G401 (cell line): ENCODE measurements at regions not wholly inside any gene's neighbourhood (a gene's known extent, or its start where the extent isn't known, plus 50 kb on each side); places are given as distances from the start of the nearest gene placed in this dataset.
"Not testable (repeated sequence)": the region's sequence is repeated elsewhere in the genome, so short reads cannot be mapped to it uniquely, and the experiment has no call there.

Source experiments
- DNase-seq: peaks from one replicate; pipeline ENCODE4 v3.0.0-alpha.2; 2015; ENCODE audit warnings: low spot score
- in situ Hi-C: cut with HindIII; loops from 2 replicates; pipeline ENCODE4 v1.10.0; 2016; ENCODE audit warnings: low sequenced_read_pairs, mixed read lengths

GRCh38 chr4:106551724-106552123 is 183.1 kb upstream of the GIMD1 start:
- no peak for DNase-seq
- in situ Hi-C loops: no loop called here

GRCh38 chr4:106548446-106549044 is 180.0 kb upstream of the GIMD1 start:
- in situ Hi-C loops: no loop called here

GRCh38 chr4:106546370-106546769 is 177.8 kb upstream of the GIMD1 start:
- DNase-seq: no peak
- in situ Hi-C loops: no loop called here

More at GRCh38 chr4:106548446-106549044, 180.0 kb upstream of the GIMD1 start:
- DNase-seq: no peak

- in situ Hi-C loops, DNase-seq: not testable (repeated sequence)
Observed at GRCh38 chr4:106542609-106543008, 174.0 kb upstream of the GIMD1 start.

- in situ Hi-C loops: no loop called here
- no peak for DNase-seq
Observed at GRCh38 chr4:106541253-106541652, 172.7 kb upstream of the GIMD1 start.

GRCh38 chr4:106530821-106531220 is 162.2 kb upstream of the GIMD1 start:
- in situ Hi-C loops: no loop called here
- no peak for DNase-seq

GRCh38 chr4:106530024-106530361 is 161.4 kb upstream of the GIMD1 start:
- in situ Hi-C loops: no loop called here
- no peak for DNase-seq

- in situ Hi-C loops: no loop called here
- DNase-seq: no peak
Observed at GRCh38 chr4:106529348-106530023, 160.9 kb upstream of the GIMD1 start.

- in situ Hi-C loops: no loop called here
- DNase-seq: no peak
Observed at GRCh38 chr4:106527316-106527715, 158.7 kb upstream of the GIMD1 start.

GRCh38 chr4:106525425-106525824 is 156.8 kb upstream of the GIMD1 start:
- in situ Hi-C loops, DNase-seq: not testable (repeated sequence)

GRCh38 chr4:106524772-106525171 is 156.2 kb upstream of the GIMD1 start:
- in situ Hi-C loops: not testable (repeated sequence)

GRCh38 chr4:106522839-106523238 is 154.3 kb upstream of the GIMD1 start:
- in situ Hi-C loops: no loop called here
- no peak for DNase-seq

More at GRCh38 chr4:106524772-106525171, 156.2 kb upstream of the GIMD1 start:
- not testable (repeated sequence) for DNase-seq

GRCh38 chr4:106512706-106513105 is 144.1 kb upstream of the GIMD1 start:
- in situ Hi-C loops: no loop called here
- no peak for DNase-seq

GRCh38 chr4:106507440-106507839 is 138.9 kb upstream of the GIMD1 start:
- in situ Hi-C loops: no loop called here
- DNase-seq: no peak

- in situ Hi-C loops: no loop called here
- DNase-seq: no peak
Observed at GRCh38 chr4:106503116-106504050, 134.8 kb upstream of the GIMD1 start.

GRCh38 chr4:106502106-106502699 is 133.6 kb upstream of the GIMD1 start:
- in situ Hi-C loops: no loop called here
- DNase-seq: peak; percentile 25

- in situ Hi-C loops: no loop called here
Observed at GRCh38 chr4:106497271-106497670, 128.7 kb upstream of the GIMD1 start.

GRCh38 chr4:106496061-106496460 is 127.5 kb upstream of the GIMD1 start:
- in situ Hi-C loops: no loop called here
- DNase-seq: no peak

More at GRCh38 chr4:106497271-106497670, 128.7 kb upstream of the GIMD1 start:
- no peak for DNase-seq

- in situ Hi-C loops: no loop called here
- no peak for DNase-seq
Observed at GRCh38 chr4:106495476-106495875, 126.9 kb upstream of the GIMD1 start.

- DNase-seq: no peak
Observed at GRCh38 chr4:106494066-106494465, 125.5 kb upstream of the GIMD1 start.

More at GRCh38 chr4:106494066-106494465, 125.5 kb upstream of the GIMD1 start:
- in situ Hi-C loops: no loop called here
